ENCODE measurements at regions not wholly inside any gene's neighbourhood (a gene's known extent, or its start where the extent isn't known, plus 50 kb on each side); places are given as distances from the start of the nearest gene placed in this dataset.

DNA sequence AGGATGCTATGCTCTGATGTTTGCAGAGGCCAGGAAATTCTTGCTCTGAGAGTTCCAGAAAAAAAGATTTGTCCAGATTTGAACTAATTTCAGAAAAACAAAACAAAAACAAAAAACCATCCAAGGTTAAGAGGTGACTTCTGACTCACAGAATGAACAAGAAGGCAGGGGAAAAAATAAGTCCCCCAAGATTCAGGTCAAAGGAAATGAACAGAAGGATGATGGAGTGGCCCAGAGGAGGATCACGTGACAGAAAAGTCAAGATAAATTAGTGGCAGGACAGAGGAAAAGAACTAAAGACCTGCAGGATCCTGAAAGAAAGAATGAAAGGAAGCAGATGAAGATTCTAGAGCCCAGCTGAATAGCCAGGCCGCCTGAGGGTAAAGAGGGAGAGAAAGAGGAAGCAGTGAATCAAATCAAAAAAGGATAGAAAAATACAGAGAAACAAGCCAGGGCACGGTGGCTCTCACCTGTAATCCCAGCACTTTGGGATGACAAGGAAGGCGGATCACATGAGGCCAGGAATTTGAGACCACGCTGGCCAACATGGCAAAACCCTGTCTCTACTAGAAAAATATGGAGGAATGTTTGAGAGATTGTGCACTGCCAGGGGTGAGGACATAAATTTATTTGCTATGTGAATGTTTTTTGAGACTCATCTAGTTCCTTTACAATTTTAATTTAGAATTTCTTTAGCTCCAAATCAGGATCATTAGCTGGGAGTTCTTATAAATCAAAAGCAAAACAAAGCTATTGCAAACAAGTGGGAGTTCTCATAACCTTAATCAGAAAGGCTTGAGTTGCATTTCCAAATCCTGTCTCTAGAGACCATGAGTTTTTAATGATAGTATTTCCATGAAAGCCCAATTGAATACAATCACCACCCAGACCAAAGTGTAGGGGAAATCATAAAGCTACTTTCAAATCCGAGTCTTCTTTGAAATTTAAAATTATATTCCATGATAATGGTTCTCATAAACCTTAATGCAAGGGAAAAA lies 217.1 kb upstream of the PLEKHG7 start:
- WGBS, 2 donors: 51 to 59% methylated on average over 6 of the region's 6 CpGs
- no peak overlapping the region for H3K4me3 ChIP-seq (ENCODE audit: low read depth in 1 of 2, low read length in 2 of 2)
- H3K27me3 ChIP-seq (ENCODE audit: control insufficient read depth in 1 of 2, insufficient read depth in 2 of 2, low read length in 2 of 2): no peaks in the 10 kb centered on the region
- no peak overlapping the region for H3K27ac ChIP-seq (ENCODE audit: low read depth in 2 of 2, low read length in 1 of 2)
- H3K4me1 ChIP-seq (ENCODE audit: control insufficient read depth in 2 of 2, insufficient read depth in 2 of 2, low read length in 1 of 2): peaks cover 0 to 2% of the 10 kb centered on the region in 2 donors
- H3K36me3 ChIP-seq (ENCODE audit: control insufficient read depth in 2 of 2, insufficient read depth in 2 of 2, low read length in 1 of 2): no peaks in the 10 kb centered on the region
- H3K9me3 ChIP-seq (ENCODE audit: control insufficient read depth in 2 of 2, insufficient read depth in 1 of 2, low read depth in 1 of 2, low read length in 1 of 2): no peaks in the 10 kb centered on the region

GRCh38 chr12:92482599-92482998 lies 220.2 kb upstream of the PLEKHG7 start:
- Histone ChIP-seq H3K4me1 (ENCODE audit: control insufficient read depth in 2 of 2, insufficient read depth in 2 of 2, low read length in 1 of 2) (peaks cover 0 to 4% of the 10 kb centered on the region in 2 donors), H3K9me3 (ENCODE audit: control insufficient read depth in 2 of 2, insufficient read depth in 1 of 2, low read depth in 1 of 2, low read length in 1 of 2) (no peaks in the 10 kb centered on the region), H3K27me3 (ENCODE audit: control insufficient read depth in 1 of 2, insufficient read depth in 2 of 2, low read length in 2 of 2) (no peaks in the 10 kb centered on the region), H3K4me3 (ENCODE audit: low read depth in 1 of 2, low read length in 2 of 2) (no peak overlapping the region), H3K27ac (ENCODE audit: low read depth in 2 of 2, low read length in 1 of 2) (no peak overlapping the region), H3K36me3 (ENCODE audit: control insufficient read depth in 2 of 2, insufficient read depth in 2 of 2, low read length in 1 of 2) (no peaks in the 10 kb centered on the region)
- WGBS, 2 donors: 92 to 97% methylated on average over 2 of the region's 2 CpGs

DNA sequence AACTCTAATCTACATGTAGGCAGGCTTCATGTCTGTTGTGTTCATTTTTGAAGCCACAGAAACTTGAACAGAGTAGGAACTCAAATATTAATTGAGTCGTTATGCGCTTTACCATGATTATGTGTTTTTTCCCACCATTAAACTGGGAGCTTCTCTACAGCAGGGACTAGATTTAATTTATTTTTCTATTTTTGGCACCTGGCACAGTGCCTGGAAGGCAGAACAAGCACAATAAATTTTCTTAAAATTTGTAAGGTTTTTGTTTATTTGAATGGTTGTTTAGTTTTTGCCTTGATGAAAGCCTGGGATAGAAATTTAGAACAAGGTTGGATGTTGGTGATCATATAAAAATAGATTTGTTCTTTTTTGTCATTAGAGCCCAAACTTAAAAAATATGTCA lies 221.7 kb upstream of the PLEKHG7 start:
- Histone ChIP-seq H3K27ac (ENCODE audit: low read depth in 2 of 2, low read length in 1 of 2) (no peak overlapping the region), H3K27me3 (ENCODE audit: control insufficient read depth in 1 of 2, insufficient read depth in 2 of 2, low read length in 2 of 2) (no peaks in the 10 kb centered on the region), H3K4me1 (ENCODE audit: control insufficient read depth in 2 of 2, insufficient read depth in 2 of 2, low read length in 1 of 2) (peaks cover 0 to 4% of the 10 kb centered on the region in 2 donors), H3K36me3 (ENCODE audit: control insufficient read depth in 2 of 2, insufficient read depth in 2 of 2, low read length in 1 of 2) (no peaks in the 10 kb centered on the region), H3K4me3 (ENCODE audit: low read depth in 1 of 2, low read length in 2 of 2) (no peak overlapping the region), H3K9me3 (ENCODE audit: control insufficient read depth in 2 of 2, insufficient read depth in 1 of 2, low read depth in 1 of 2, low read length in 1 of 2) (no peaks in the 10 kb centered on the region)
- 87% methylated on average over 2 of the region's 2 CpGs for WGBS, 2 donors

GRCh38 chr12:92478692-92479091 lies 224.1 kb upstream of the PLEKHG7 start:
- Histone ChIP-seq H3K9me3 (ENCODE audit: control insufficient read depth in 2 of 2, insufficient read depth in 1 of 2, low read depth in 1 of 2, low read length in 1 of 2) (no peaks in the 10 kb centered on the region), H3K27ac (ENCODE audit: low read depth in 2 of 2, low read length in 1 of 2) (no peak overlapping the region), H3K4me3 (ENCODE audit: low read depth in 1 of 2, low read length in 2 of 2) (no peak overlapping the region), H3K27me3 (ENCODE audit: control insufficient read depth in 1 of 2, insufficient read depth in 2 of 2, low read length in 2 of 2) (no peaks in the 10 kb centered on the region), H3K4me1 (ENCODE audit: control insufficient read depth in 2 of 2, insufficient read depth in 2 of 2, low read length in 1 of 2) (peaks cover 0 to 2% of the 10 kb centered on the region in 2 donors), H3K36me3 (ENCODE audit: control insufficient read depth in 2 of 2, insufficient read depth in 2 of 2, low read length in 1 of 2) (no peaks in the 10 kb centered on the region)
- 33 to 35% methylated on average over 2 of the region's 2 CpGs for WGBS, 2 donors

DNA sequence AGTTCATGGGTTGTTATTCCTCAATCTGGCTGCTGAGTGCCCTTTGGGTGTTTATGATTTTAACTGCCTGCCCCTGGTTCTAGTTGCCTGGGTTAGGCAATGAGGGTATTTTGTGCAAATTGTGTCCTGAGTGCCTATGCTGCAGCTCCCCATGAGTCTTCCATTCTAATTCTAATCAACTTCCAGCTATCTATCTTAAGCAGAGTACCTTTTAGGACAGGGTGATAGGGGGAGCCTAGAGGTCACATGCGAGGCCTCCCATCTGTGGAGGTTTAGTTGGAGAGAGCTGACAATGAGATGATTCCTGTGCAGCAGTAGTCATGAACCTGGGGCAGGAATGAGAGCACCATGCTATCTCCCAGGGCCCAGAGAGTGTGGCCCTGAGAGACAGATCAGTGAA lies 225.9 kb upstream of the PLEKHG7 start:
- Histone ChIP-seq H3K9me3 (ENCODE audit: control insufficient read depth in 2 of 2, insufficient read depth in 1 of 2, low read depth in 1 of 2, low read length in 1 of 2) (no peaks in the 10 kb centered on the region), H3K27ac (ENCODE audit: low read depth in 2 of 2, low read length in 1 of 2) (no peak overlapping the region), H3K27me3 (ENCODE audit: control insufficient read depth in 1 of 2, insufficient read depth in 2 of 2, low read length in 2 of 2) (no peaks in the 10 kb centered on the region), H3K4me1 (ENCODE audit: control insufficient read depth in 2 of 2, insufficient read depth in 2 of 2, low read length in 1 of 2) (peaks cover 0 to 2% of the 10 kb centered on the region in 2 donors), H3K4me3 (ENCODE audit: low read depth in 1 of 2, low read length in 2 of 2) (no peak overlapping the region), H3K36me3 (ENCODE audit: control insufficient read depth in 2 of 2, insufficient read depth in 2 of 2, low read length in 1 of 2) (no peaks in the 10 kb centered on the region)
- 96 to 97% methylated on average over 1 of the region's 1 CpG for WGBS, 2 donors

GRCh38 chr12:92473564-92473963 lies 229.2 kb upstream of the PLEKHG7 start:
- Histone ChIP-seq H3K36me3 (ENCODE audit: control insufficient read depth in 2 of 2, insufficient read depth in 2 of 2, low read length in 1 of 2) (no peaks in the 10 kb centered on the region), H3K27ac (ENCODE audit: low read depth in 2 of 2, low read length in 1 of 2) (no peak overlapping the region), H3K4me3 (ENCODE audit: low read depth in 1 of 2, low read length in 2 of 2) (no peak overlapping the region), H3K9me3 (ENCODE audit: control insufficient read depth in 2 of 2, insufficient read depth in 1 of 2, low read depth in 1 of 2, low read length in 1 of 2) (no peaks in the 10 kb centered on the region), H3K4me1 (ENCODE audit: control insufficient read depth in 2 of 2, insufficient read depth in 2 of 2, low read length in 1 of 2) (no peaks in the 10 kb centered on the region), H3K27me3 (ENCODE audit: control insufficient read depth in 1 of 2, insufficient read depth in 2 of 2, low read length in 2 of 2) (no peaks in the 10 kb centered on the region)
- WGBS, 2 donors: 76 to 92% methylated on average over 2 of the region's 2 CpGs

GRCh38 chr12:92472201-92472600 lies 230.6 kb upstream of the PLEKHG7 start:
- 85 to 95% methylated on average over 2 of the region's 2 CpGs for WGBS, 2 donors
- Histone ChIP-seq H3K4me1 (ENCODE audit: control insufficient read depth in 2 of 2, insufficient read depth in 2 of 2, low read length in 1 of 2) (no peaks in the 10 kb centered on the region), H3K27ac (ENCODE audit: low read depth in 2 of 2, low read length in 1 of 2) (no peak overlapping the region), H3K9me3 (ENCODE audit: control insufficient read depth in 2 of 2, insufficient read depth in 1 of 2, low read depth in 1 of 2, low read length in 1 of 2) (no peaks in the 10 kb centered on the region), H3K36me3 (ENCODE audit: control insufficient read depth in 2 of 2, insufficient read depth in 2 of 2, low read length in 1 of 2) (no peaks in the 10 kb centered on the region), H3K27me3 (ENCODE audit: control insufficient read depth in 1 of 2, insufficient read depth in 2 of 2, low read length in 2 of 2) (no peaks in the 10 kb centered on the region), H3K4me3 (ENCODE audit: low read depth in 1 of 2, low read length in 2 of 2) (no peak overlapping the region)

- Histone ChIP-seq H3K4me3 (ENCODE audit: low read depth in 1 of 2, low read length in 2 of 2) (no peak overlapping the region), H3K27ac (ENCODE audit: low read depth in 2 of 2, low read length in 1 of 2) (no peak overlapping the region), H3K4me1 (ENCODE audit: control insufficient read depth in 2 of 2, insufficient read depth in 2 of 2, low read length in 1 of 2) (no peaks in the 10 kb centered on the region), H3K27me3 (ENCODE audit: control insufficient read depth in 1 of 2, insufficient read depth in 2 of 2, low read length in 2 of 2) (no peaks in the 10 kb centered on the region), H3K9me3 (ENCODE audit: control insufficient read depth in 2 of 2, insufficient read depth in 1 of 2, low read depth in 1 of 2, low read length in 1 of 2) (no peaks in the 10 kb centered on the region), H3K36me3 (ENCODE audit: control insufficient read depth in 2 of 2, insufficient read depth in 2 of 2, low read length in 1 of 2) (no peaks in the 10 kb centered on the region)
- WGBS, 2 donors: 83 to 84% methylated on average over 1 of the region's 1 CpG
Observed at GRCh38 chr12:92471551-92471950, 231.2 kb upstream of the PLEKHG7 start.

- H3K27ac ChIP-seq (ENCODE audit: low read depth in 2 of 2, low read length in 1 of 2): no peak overlapping the region
- H3K4me1 ChIP-seq (ENCODE audit: control insufficient read depth in 2 of 2, insufficient read depth in 2 of 2, low read length in 1 of 2): no peaks in the 10 kb centered on the region
- 64 to 76% methylated on average over 4 of the region's 4 CpGs for WGBS, 2 donors
- no peaks in the 10 kb centered on the region for H3K27me3 ChIP-seq (ENCODE audit: control insufficient read depth in 1 of 2, insufficient read depth in 2 of 2, low read length in 2 of 2)
- no peaks in the 10 kb centered on the region for H3K36me3 ChIP-seq (ENCODE audit: control insufficient read depth in 2 of 2, insufficient read depth in 2 of 2, low read length in 1 of 2)
- H3K9me3 ChIP-seq (ENCODE audit: control insufficient read depth in 2 of 2, insufficient read depth in 1 of 2, low read depth in 1 of 2, low read length in 1 of 2): no peaks in the 10 kb centered on the region
- H3K4me3 ChIP-seq (ENCODE audit: low read depth in 1 of 2, low read length in 2 of 2): no peak overlapping the region
Observed at GRCh38 chr12:92470608-92471021, 232.2 kb upstream of the PLEKHG7 start.

- Histone ChIP-seq H3K27me3 (ENCODE audit: control insufficient read depth in 1 of 2, insufficient read depth in 2 of 2, low read length in 2 of 2) (no peaks in the 10 kb centered on the region), H3K4me3 (ENCODE audit: low read depth in 1 of 2, low read length in 2 of 2) (no peak overlapping the region), H3K4me1 (ENCODE audit: control insufficient read depth in 2 of 2, insufficient read depth in 2 of 2, low read length in 1 of 2) (no peaks in the 10 kb centered on the region), H3K9me3 (ENCODE audit: control insufficient read depth in 2 of 2, insufficient read depth in 1 of 2, low read depth in 1 of 2, low read length in 1 of 2) (no peaks in the 10 kb centered on the region), H3K36me3 (ENCODE audit: control insufficient read depth in 2 of 2, insufficient read depth in 2 of 2, low read length in 1 of 2) (no peaks in the 10 kb centered on the region), H3K27ac (ENCODE audit: low read depth in 2 of 2, low read length in 1 of 2) (no peak overlapping the region)
- 66 to 77% methylated on average over 6 of the region's 6 CpGs for WGBS, 2 donors
Observed at GRCh38 chr12:92469837-92470236, 233.0 kb upstream of the PLEKHG7 start.
